NT2/D1 (cell line): ENCODE measurements at regions not wholly inside any gene's neighbourhood (a gene's known extent, or its start where the extent isn't known, plus 50 kb on each side); places are given as distances from the start of the nearest gene placed in this dataset.
"Not testable (repeated sequence)": the region's sequence is repeated elsewhere in the genome, so short reads cannot be mapped to it uniquely, and the experiment has no call there.

Source experiments
- DNase-seq: peaks from one replicate; pipeline ENCODE4 v3.0.0-alpha.2; 2011; ENCODE audit warnings: low read depth, low spot score
- H3K27me3 ChIP-seq: 2 replicates; pipeline ENCODE4 v1.6.0; 2011; ENCODE audit warnings: mild to moderate bottlenecking; ENCODE audit not compliant: insufficient read length, insufficient read depth
- H3K36me3 ChIP-seq: 2 replicates; pipeline ENCODE4 v1.6.1; 2011; ENCODE audit warnings: mild to moderate bottlenecking, low read length, mixed read lengths; ENCODE audit not compliant: insufficient read depth, insufficient read length
- H3K4me1 ChIP-seq: 2 replicates; pipeline ENCODE4 v1.5.1; 2011; ENCODE audit not compliant: insufficient read depth, insufficient read length
- H3K4me3 ChIP-seq: 2 replicates; pipeline ENCODE4 v1.5.1; 2011; ENCODE audit warnings: low read depth; ENCODE audit not compliant: insufficient read length
- H3K9ac ChIP-seq: 2 replicates; pipeline ENCODE4 v1.6.0; 2011; ENCODE audit warnings: low read depth; ENCODE audit not compliant: insufficient read length
- H3K9me3 ChIP-seq: 2 replicates; pipeline ENCODE4 v1.5.1; 2011; ENCODE audit warnings: mild to moderate bottlenecking, low read length; ENCODE audit not compliant: insufficient read depth
- SUZ12 ChIP-seq: IDR thresholded peaks from 2 replicates; pipeline ENCODE4 v1.6.1; 2011; ENCODE audit not compliant: insufficient read length, insufficient read depth; ENCODE audit errors: extremely low read depth
- YY1 ChIP-seq: IDR thresholded peaks from 2 replicates; pipeline ENCODE4 v1.6.1; 2011; ENCODE audit not compliant: insufficient read length, insufficient read depth
- ZNF274 ChIP-seq: IDR thresholded peaks from 2 replicates; pipeline ENCODE4 v1.6.1; 2011; ENCODE audit warnings: mild to moderate bottlenecking, low read depth, low read length

DNA sequence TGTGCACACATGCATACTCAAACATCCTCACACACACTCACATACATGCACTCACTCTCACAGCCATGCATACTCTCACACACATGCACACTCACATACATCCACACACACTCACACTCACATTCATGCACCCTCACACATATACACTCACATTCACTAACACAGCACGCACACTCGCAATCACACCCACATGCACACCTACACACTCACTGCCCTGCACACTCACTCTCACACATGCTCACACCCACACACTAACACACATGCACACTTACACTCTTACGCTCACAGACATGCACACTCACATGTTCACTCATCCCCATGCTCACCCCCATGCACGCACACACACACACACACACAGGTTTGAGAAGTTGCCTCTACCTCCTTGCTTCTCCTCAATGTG lies 63.2 kb upstream of the SFSWAP start:
- TF ChIP-seq YY1: no peak
- no peak for TF ChIP-seq ZNF274
- no peak for TF ChIP-seq SUZ12
- Histone ChIP-seq H3K4me1 (peaks cover 15% of the 10 kb centered on the region), H3K36me3 (no peaks in the 10 kb centered on the region), H3K9me3 (no peaks in the 10 kb centered on the region), H3K9ac (no peak overlapping the region), H3K4me3 (no peak overlapping the region), H3K27me3 (no peaks in the 10 kb centered on the region)
- no peak for DNase-seq

- H3K27me3 ChIP-seq, DNase-seq, H3K36me3 ChIP-seq, H3K4me1 ChIP-seq, H3K4me3 ChIP-seq, H3K9ac ChIP-seq, H3K9me3 ChIP-seq: not testable (repeated sequence)
Measured at GRCh38 chr12:131655469-131656174, 55.3 kb upstream of the SFSWAP start.

- DNase-seq, H3K9me3 ChIP-seq, H3K4me3 ChIP-seq, H3K4me1 ChIP-seq, H3K9ac ChIP-seq, H3K36me3 ChIP-seq, H3K27me3 ChIP-seq: not testable (repeated sequence)
Measured at GRCh38 chr12:131656796-131657195, 54.1 kb upstream of the SFSWAP start.

DNA sequence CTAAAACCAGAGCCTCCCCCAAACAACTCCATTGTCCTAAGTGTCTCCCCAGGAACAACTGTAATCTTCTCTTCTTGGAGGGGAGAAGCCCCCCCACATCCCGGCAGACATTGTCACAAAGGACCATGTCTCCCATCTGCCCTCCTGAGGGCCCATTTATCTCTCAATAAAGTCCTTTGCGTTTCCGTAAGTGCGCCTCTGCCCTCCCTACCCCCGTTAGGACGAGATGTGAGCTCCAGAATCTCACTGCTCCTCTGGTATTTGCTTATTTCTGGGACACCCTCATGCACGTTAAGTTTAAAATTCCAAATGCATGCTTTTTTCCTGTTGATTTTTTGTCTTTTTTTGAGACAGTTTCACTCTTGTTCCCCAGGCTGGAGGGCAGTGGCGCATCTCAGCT lies 52.3 kb upstream of the SFSWAP start:
- H3K4me1 ChIP-seq, H3K4me3 ChIP-seq, DNase-seq, H3K27me3 ChIP-seq, H3K9ac ChIP-seq, H3K36me3 ChIP-seq, H3K9me3 ChIP-seq: not testable (repeated sequence)

DNA sequence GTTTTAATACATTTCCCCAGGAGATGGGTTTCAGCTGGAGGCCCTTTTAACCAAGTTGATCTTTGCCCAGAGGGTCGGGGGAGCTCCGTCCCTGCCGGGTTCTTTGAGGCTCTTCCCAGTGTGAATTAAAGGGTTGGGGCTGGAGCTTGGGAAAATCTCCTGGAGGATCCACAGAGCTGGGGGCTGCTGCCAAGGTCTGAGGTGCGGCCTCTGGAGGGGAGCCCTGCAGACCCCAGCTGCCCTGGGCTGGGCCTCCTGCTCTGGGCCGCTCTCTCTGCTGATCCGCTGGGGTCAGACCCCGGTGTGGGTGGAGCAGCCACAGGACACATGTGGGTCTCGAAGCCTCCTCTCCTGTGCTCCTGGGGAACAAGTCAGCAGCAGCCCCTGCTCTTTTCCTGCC lies 51.4 kb upstream of the SFSWAP start:
- H3K4me1 ChIP-seq, H3K27me3 ChIP-seq, DNase-seq, H3K36me3 ChIP-seq, H3K4me3 ChIP-seq, H3K9me3 ChIP-seq, H3K9ac ChIP-seq: not testable (repeated sequence)

DNA sequence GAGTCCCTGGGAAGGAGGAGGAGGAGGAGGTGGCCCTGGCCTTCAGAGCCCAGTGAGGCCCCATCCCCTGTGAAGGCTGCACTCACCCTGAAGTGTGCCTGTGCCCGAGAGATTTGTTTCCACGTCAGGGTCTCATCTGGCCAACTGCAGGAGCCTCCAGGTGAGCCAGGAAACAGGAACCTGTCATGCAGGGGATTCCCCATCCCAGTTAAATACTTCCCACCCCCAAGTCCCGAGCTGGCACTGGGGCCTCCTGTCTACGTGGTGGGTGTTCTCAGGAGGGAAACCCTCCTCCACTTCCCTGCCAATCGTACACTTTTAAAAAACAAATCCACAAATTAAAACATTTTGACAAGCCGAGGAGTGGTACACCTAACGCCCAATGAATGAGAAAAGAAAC lies 50.9 kb upstream of the SFSWAP start:
- H3K9me3 ChIP-seq, H3K4me3 ChIP-seq, DNase-seq, H3K9ac ChIP-seq, H3K27me3 ChIP-seq, H3K4me1 ChIP-seq, H3K36me3 ChIP-seq: not testable (repeated sequence)

- H3K9ac ChIP-seq, H3K4me3 ChIP-seq, DNase-seq, H3K36me3 ChIP-seq, H3K4me1 ChIP-seq, H3K27me3 ChIP-seq, H3K9me3 ChIP-seq: not testable (repeated sequence)
Measured at GRCh38 chr12:131660401-131660800, 50.5 kb upstream of the SFSWAP start.
